ENCODE measurements at regions not wholly inside any gene's neighbourhood (a gene's known extent, or its start where the extent isn't known, plus 50 kb on each side); places are given as distances from the start of the nearest gene placed in this dataset.
A peak's percentile ranks its signal among the peaks of the same experiment; 100 is the strongest.

DNA sequence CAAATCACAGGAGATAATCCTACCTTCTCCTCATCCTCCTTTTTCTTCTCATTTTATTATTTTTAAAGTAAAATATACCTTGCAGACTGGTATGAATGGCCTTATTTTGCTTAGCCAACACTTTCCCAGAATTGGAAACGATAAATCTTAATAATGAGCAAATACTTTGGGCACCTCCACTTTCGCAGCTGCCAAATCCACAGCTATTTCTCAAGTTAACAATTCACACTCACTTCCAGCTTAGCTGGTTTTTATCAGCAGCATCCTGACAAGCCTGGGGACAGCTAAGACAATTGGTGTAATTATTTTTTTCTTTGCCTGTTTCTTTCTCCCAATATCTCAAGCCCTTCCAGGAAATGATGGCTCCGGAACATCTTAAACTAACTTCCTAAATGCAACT lies 867.5 kb upstream of the TMEM132C start:
- TF ChIP-seq, protein P1, sequence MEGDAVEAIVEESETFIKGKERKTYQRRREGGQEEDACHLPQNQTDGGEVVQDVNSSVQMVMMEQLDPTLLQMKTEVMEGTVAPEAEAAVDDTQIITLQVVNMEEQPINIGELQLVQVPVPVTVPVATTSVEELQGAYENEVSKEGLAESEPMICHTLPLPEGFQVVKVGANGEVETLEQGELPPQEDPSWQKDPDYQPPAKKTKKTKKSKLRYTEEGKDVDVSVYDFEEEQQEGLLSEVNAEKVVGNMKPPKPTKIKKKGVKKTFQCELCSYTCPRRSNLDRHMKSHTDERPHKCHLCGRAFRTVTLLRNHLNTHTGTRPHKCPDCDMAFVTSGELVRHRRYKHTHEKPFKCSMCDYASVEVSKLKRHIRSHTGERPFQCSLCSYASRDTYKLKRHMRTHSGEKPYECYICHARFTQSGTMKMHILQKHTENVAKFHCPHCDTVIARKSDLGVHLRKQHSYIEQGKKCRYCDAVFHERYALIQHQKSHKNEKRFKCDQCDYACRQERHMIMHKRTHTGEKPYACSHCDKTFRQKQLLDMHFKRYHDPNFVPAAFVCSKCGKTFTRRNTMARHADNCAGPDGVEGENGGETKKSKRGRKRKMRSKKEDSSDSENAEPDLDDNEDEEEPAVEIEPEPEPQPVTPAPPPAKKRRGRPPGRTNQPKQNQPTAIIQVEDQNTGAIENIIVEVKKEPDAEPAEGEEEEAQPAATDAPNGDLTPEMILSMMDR (IDR thresholded peaks at IDR 0.05; ENCODE audit: insufficient read depth, low read length) = no peak
- peak; percentile 69 for DNase-seq (ENCODE audit: low read depth)

DNA sequence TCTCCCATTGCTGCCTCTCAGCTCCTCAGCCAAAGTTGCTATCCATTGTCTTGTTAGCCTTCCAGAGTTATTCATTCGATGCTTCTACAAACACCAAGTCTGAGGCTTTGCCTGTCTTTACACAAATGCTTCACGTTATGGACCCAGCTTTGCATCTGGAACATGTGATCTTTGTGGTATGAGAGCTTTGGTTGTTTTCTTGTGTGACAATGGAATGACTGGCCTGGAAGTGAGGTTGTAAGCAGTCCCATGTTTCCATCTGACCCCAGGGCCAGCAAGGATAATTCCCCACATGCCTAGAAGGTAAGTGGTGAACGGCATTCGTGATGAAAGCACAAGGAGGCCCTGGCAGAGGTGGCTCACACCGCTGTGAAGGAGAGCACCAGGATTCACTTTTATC lies 866.7 kb upstream of the TMEM132C start:
- TF ChIP-seq, protein P1 (IDR thresholded peaks at IDR 0.05; ENCODE audit: insufficient read depth, low read length) = no peak
- H3K4me3 ChIP-seq (ENCODE audit: low read depth, low read length) = no peak overlapping the region
- no peak for DNase-seq (ENCODE audit: low read depth)

More for the DNA sequence above, 867.5 kb upstream of the TMEM132C start:
- no peak overlapping the region for H3K4me3 ChIP-seq (ENCODE audit: low read depth, low read length)

DNA sequence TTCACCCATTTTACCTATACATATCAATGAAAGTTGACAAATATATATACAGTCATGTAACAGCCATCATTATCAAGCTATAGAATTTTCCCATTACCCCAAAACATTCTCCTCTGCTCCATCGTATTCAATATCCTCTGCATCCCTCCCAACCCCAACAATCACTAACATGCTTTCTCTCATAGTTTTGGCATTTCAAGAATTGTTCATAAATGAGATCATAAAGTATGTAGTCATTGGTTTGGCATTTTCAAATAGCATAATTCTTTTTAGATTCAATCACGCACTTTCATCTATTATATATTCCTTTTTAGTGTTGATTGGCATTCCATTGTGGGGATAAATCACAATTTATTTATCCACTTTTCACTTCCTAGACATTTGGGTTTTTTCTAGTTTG lies 866.0 kb upstream of the TMEM132C start:
- TF ChIP-seq, protein P1 (IDR thresholded peaks at IDR 0.05; ENCODE audit: insufficient read depth, low read length) = no peak
- peak; percentile 44 for DNase-seq (ENCODE audit: low read depth)
- H3K4me3 ChIP-seq (ENCODE audit: low read depth, low read length) = no peak overlapping the region

DNA sequence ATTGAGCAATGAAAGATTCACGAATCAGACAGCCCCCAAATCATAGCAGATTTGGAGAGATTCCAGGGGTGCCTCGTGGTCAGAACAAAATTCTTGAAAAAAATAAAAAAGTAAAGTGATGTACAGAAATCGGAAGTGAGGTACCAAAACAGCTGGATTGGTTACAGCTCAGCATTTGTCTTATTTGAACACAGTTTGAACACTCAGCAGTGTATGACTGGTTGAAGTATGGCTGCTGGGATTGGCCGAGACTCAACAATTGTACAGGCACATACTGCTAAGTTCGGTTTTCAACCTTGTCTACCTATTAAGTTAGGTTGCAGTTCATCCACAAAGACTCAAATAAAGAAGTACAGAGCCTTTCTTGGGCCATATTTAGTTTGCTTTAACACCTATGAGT lies 865.4 kb upstream of the TMEM132C start:
- H3K4me3 ChIP-seq (ENCODE audit: low read depth, low read length) = no peak overlapping the region
- TF ChIP-seq, protein P1 (IDR thresholded peaks at IDR 0.05; ENCODE audit: insufficient read depth, low read length) = no peak
- DNase-seq (ENCODE audit: low read depth) = no peak

DNA sequence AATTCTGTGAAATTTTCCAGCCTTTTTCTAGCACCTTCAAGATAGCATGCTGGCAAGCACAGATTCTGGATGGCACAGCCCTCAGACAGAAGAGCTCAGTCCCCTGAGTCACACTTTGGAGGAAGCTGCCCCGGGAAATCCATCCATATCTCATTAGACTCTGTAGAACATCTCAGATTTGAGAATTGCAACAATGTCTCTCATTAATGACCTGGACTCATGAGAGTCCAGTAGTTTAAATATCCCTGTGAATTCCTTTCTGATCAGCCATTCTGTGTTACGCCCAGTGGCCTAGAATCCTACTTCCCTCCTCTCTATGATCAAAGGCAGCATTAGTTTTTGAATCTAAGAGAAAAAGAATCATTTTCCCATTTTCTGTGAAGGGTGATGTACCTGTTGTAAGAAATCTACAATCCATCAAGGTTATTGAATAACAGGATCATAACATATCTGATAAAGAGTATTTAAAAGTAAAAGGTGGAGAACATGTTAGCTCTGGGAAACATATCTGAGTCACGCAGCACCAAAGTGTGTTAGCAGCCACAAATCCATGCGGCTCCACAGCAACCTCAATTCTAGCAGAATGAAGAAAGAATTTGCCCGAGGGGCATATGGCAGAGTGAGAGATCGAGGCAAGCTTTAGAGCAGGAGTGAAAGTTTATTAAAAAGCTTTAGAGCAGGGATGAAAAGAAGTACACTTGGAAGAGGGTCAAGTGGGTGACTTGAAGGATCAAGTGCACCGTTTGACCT lies 855.6 kb upstream of the TMEM132C start:
- DNase-seq (ENCODE audit: low read depth) = no peak
- TF ChIP-seq, protein P1 (IDR thresholded peaks at IDR 0.05; ENCODE audit: insufficient read depth, low read length) = no peak
- H3K4me3 ChIP-seq (ENCODE audit: low read depth, low read length) = no peak overlapping the region

DNA sequence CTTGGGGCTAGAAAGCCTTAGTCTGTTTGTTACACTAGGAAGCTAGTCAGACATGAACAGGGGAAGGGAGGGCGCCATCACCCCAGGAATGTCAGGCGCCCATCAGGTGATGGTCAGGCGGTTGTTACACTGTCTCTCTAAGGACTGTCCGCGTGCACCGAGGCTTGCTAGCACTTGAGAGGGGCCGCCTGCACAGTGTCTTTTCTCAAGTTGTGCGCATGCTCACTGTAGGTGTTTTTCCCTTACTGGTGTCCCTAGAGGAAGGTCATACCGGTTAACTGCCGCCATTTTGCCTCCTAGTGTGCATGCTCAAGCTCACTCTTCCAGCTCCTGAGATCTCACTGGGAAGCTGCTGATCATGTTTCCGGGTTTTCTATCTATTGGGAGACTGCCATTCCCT lies 855.0 kb upstream of the TMEM132C start:
- TF ChIP-seq, protein P1 (IDR thresholded peaks at IDR 0.05; ENCODE audit: insufficient read depth, low read length) = no peak
- H3K4me3 ChIP-seq (ENCODE audit: low read depth, low read length) = no peak overlapping the region
- no peak for DNase-seq (ENCODE audit: low read depth)

DNA sequence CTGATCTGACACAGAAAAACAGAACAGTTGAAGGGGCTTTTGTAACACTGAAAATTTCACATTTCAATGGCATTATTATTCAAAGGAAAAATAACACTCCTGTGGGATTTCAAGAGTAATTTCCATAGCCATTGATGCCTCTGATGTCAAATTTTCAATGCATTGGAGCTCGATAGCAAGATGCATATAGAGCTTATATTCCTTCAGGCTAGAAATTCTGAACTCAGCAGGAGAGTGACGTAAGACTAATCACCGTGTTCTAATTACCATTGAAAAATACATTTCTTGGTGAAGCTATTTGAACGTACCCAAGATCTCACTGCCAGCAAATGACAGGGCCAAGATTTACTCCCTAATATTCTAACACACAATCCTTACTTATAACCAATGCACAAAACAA lies 854.1 kb upstream of the TMEM132C start:
- no peak overlapping the region for H3K4me3 ChIP-seq (ENCODE audit: low read depth, low read length)
- TF ChIP-seq, protein P1 (IDR thresholded peaks at IDR 0.05; ENCODE audit: insufficient read depth, low read length) = no peak
- no peak for DNase-seq (ENCODE audit: low read depth)

Measured in fibroblast of the aortic adventitia (primary cell).